ENCODE measurements at regions not wholly inside any gene's neighbourhood (a gene's known extent, or its start where the extent isn't known, plus 50 kb on each side); places are given as distances from the start of the nearest gene placed in this dataset.

GRCh38 chr7:22604246-22604645, 104.3 kb upstream of the STEAP1B start (continued):
- TF ChIP-seq SAP30 (IDR thresholded peaks at IDR 0.05; ENCODE audit: insufficient read depth, insufficient replicate concordance, low read length) = no peak
- no peak for TF ChIP-seq TBP (IDR thresholded peaks at IDR 0.05; ENCODE audit: low read depth, low read length)
- TF ChIP-seq RFX5 (IDR thresholded peaks at IDR 0.05; ENCODE audit: borderline replicate concordance, low read depth, low read length) = no peak
